SK-N-MC (cell line): ENCODE measurements at regions not wholly inside any gene's neighbourhood (a gene's known extent, or its start where the extent isn't known, plus 50 kb on each side); places are given as distances from the start of the nearest gene placed in this dataset.

ENCODE experiments used
- EZH2 ChIP-seq: fragments of 200-600 bp; sonication (generic); IDR thresholded peaks from one replicate; pipeline ENCODE4 v1.6.1; 2017; ENCODE audit warnings: antibody characterized with exemption
- POLR2AphosphoS5 ChIP-seq: IDR thresholded peaks from 2 replicates; pipeline ENCODE4 v1.6.1; 2012; ENCODE audit warnings: mild to moderate bottlenecking, low read depth, low read length, borderline replicate concordance

GRCh38 chr2:118473846-118474540, 373.5 kb downstream of the EN1 start:
- no peak for TF ChIP-seq EZH2
- no peak for TF ChIP-seq POLR2AphosphoS5
